ENCODE measurements at regions not wholly inside any gene's neighbourhood (a gene's known extent, or its start where the extent isn't known, plus 50 kb on each side); places are given as distances from the start of the nearest gene placed in this dataset.

DNA sequence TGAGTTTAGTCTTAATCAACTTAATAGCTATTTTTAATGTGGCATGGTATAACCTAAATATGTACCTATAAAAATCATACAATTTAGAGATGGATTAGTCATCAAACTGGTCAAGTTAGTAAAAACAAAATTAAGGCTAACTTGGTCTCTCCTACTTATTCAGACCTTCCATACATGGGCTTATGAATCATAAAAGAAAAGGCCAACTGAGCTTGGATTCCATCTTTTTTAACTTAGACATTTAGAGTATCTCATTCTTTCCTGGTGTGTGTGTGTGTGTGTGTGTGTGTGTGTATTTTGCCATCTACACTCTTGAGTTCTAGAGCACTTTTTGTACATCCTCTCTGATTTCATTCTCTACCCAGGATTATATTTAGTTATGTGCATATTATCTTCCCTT is 637.5 kb downstream of the PLCL1 start:
- TF ChIP-seq, protein P1, sequence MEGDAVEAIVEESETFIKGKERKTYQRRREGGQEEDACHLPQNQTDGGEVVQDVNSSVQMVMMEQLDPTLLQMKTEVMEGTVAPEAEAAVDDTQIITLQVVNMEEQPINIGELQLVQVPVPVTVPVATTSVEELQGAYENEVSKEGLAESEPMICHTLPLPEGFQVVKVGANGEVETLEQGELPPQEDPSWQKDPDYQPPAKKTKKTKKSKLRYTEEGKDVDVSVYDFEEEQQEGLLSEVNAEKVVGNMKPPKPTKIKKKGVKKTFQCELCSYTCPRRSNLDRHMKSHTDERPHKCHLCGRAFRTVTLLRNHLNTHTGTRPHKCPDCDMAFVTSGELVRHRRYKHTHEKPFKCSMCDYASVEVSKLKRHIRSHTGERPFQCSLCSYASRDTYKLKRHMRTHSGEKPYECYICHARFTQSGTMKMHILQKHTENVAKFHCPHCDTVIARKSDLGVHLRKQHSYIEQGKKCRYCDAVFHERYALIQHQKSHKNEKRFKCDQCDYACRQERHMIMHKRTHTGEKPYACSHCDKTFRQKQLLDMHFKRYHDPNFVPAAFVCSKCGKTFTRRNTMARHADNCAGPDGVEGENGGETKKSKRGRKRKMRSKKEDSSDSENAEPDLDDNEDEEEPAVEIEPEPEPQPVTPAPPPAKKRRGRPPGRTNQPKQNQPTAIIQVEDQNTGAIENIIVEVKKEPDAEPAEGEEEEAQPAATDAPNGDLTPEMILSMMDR (IDR thresholded peaks at IDR 0.05), result no peak
- no peak for TF ChIP-seq POLR2A (IDR thresholded peaks at IDR 0.05)
